DMS114 treated with DMSO at 0.1 percent for 48 hours (cell line): ENCODE measurements at regions not wholly inside any gene's neighbourhood (a gene's known extent, or its start where the extent isn't known, plus 50 kb on each side); places are given as distances from the start of the nearest gene placed in this dataset.
"Not testable (repeated sequence)": the region's sequence is repeated elsewhere in the genome, so short reads cannot be mapped to it uniquely, and the experiment has no call there.

Experiments used
- DNase-seq: peaks from one replicate; lab custom pipeline; 2025; ENCODE audit not compliant: unreplicated experiment; lab: John Stamatoyannopoulos, UW

DNA sequence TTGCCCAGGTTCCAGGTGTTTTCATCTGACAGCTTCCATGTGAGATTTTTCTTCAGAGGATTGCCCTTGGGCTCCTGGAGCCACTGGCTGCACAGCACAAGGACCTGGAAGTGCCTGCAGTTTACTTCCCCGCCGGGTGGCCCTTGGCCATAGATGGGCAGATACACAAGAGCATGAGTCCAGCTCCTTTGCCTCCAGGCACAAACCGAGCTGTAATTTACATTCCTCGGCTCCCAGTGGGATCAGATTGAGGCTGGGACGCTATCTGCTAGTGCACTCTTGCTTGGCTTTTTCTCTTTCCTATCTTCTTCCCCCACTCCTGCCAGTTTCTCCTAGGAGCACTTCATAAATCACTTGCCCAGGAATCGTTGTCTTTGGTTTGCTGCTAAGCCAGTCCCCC is 85.4 kb upstream of the RALY start:
- no peak for DNase-seq

DNA sequence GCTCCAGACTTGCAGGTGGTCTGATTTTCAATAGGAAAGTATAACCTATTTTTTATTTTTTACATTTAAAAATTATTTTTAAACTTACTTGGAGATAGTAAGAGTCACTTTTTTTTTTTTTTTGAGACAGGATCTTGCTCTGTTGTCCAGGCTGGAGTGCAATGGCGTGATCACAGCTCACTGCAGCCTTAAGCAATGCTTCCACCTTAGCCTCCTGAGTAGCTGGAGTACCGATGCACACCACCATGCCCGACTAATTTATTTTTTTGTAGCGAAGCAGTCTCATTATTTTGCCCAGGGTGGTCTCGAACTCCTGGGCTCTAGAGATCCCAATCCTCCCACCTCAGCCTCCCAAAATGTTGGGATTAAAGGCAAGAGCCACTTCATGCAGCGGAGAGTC is 84.8 kb upstream of the RALY start:
- DNase-seq, result no peak

DNA sequence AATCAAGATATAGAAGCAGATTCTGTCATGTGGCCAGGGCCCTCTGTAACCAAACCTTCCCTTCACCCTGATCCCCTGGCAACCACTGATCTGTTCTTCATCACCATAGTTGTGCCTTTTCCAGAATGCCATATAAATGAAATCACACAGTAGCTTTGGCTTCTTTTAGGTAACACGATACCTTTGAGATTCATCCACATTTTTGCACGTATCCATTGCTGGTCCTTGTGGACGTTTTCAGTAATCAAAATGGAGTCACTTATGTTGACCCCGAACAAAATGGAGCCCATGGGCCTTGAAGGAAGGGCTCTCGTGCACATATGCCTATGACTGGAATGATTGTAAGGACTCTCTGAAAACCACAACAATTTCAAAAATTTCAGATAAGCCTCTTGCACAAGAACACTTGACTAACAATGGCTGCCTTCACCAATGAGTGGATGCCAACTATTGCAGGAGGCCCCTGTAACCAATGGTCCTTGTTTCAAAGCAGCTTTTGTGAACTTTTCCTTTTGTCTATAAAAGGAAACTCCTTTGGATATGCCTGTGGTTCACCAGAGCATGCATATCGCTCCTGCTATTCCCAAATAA is 84.3 kb upstream of the RALY start:
- no peak for DNase-seq

DNA sequence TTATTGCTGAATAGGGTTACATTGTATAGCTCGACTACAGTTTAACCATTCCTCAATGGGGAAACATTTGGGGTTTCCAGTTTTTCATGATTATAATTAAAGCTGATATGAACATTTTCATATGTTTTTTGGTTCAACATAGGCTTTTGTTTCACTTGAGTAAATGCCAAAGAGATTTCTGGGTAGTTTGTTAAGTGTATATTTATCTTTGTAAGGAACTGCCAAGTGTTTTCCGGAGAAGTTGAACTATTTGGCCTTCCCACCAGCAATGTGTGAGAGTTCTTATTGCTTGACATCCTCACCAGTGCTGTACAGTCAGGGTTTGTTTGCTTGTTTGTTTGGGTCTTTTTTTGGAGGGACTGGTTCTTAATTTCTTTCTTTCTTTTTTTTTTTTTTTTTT is 83.7 kb upstream of the RALY start:
- no peak for DNase-seq

DNA sequence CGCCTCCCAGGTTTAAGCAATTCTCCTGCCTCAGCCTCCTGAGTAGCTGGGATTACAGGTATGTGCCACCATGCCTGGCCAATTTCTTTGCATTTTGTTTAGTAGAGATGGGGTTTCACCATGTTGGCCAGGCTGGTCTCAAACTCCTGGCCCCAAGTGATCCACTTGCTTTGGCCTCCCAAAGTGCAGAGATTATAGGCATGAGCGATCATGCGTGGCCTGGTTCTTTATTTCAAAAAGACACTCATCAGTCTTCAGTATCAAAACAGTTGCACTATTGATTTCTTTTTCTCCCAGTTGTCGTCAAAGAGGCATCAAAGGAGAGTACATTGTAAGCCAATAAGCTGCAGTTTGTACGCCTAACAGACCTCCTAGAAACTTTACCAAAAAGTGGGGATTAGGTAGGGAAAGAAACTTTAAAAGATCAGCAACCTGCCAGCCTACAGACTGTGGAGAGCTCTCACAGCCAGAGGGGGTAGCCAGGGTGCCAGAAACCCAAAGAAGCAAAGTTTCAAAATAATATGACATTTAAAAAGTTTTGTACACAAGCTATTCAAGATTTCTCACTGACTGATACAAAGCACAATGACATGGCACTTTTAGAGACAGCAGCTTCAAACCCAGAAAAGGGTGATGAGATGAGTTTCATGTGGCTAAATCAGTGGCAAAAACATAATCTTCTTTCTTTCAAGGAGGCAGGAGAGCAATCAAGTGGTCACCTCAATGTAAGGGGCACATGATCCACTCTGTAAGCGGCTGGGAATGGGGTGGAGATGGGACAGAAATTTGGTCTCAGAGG is 83.0 kb upstream of the RALY start:
- no peak for DNase-seq

DNA sequence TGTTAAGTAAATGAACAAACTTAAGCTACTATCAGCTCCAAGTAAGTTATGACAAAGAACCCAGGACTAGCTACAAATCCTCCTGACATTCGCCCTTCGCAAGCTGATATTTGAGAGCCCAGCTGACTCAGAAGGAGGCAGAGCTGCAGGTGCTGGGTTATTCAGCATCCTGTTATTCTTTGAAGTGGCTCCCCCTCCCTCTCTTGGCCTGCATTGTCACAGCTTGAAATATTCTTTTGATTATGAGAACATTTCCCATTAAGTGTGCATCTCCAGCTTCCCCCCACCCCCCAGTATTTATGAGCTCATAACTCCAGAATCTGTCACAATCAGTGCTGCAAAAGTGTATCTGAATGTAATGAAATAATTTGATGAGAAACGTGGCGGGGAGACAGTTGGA is 78.8 kb upstream of the RALY start:
- no peak for DNase-seq

DNA sequence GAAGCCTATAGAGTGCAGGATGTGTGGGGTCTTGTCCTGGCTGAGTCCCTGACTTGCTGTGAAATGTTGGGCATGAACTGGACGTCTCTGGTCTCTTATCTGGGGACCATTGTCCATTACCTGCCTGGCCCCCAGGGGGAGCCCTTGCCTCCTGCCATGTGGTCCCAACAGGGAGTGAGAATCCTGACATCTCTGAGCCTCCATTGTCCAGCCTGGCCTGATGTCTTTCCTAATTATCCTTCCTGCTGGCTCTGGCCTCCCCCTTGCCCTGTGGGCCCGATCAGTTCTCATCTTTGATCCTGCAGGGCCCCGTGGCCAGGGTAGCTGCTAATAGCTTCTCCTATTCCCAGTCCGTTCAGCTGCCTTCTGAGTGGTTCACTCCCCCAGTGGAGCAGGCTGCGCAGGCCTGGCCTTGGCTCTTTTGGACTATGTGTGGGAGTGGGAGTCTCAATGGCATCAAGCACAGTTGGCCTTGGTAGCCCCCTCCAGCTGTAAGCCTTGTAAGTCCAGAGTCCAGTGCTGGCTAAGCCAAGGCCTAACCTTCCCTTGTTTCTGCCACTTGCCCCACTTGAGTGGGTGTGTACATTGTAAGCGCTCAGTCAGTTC is 77.9 kb upstream of the RALY start:
- no peak for DNase-seq

DNA sequence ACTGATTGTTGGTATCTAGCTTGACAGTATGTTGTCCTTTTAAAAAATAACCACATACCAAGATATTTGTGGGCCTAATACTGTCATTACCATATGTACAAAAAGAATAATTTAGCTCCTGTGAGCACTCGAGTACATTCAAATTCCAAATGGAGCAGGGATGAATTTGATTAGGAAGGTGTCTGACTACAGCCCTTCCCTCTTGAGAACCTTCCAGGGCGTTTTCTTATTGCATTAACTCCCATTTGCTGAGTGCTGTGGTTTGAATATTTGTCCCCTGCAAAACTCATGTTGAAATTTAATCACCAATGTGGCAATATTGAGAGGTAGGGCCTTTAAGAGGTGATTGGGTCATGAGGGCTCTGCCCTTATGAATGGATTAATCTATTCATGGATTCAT is 76.9 kb upstream of the RALY start:
- no peak for DNase-seq

DNA sequence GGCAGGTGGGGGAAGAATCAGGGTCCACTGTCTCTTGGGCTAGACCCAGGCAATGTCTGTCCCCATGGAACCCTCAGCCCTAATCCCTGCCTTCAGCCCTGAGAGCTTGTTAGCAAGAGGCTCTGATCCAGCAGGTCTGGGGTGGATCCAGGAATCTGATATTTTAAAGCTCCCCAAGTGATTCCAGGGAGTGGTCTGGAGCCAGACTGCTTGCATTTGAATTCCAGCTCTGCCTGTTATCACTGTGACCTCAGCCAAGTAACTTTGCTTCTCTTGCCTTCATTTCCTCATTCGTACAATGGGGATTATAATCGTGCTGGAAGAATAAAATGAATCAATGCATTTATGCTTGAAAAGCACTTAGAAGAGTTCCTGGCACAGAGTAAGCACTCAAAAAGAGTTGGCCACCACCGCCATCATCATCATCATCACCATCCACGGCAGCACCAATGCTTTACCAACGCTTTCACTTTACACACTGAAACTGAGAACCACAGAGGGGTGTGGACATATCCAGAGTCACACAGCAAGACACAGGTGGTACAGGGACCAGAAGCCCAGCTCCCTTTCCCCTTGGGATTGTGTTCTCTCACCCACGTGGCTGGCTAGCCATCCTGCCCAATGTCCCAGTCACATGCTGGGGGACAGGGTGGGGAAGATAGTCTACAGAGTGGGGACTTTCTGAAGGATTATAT is 75.7 kb upstream of the RALY start:
- DNase-seq, result no peak

DNA sequence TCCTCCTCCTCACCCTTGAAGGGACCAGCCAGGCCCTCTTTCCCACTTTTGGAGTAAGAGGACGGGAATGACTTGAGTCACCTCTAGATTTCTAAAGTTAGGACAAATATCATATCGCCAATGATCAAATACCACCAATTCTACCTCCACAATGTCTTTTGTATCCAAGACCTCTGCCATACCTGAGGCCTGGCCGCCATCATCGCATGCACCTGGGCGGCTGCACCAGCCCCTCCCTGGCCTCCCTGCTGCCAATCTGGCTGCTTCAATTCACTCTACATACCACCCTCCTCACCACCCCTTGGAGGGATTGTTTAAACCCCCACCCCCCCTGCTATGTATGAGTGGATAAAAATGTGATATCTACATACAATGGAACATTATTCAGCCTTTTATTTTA is 75.0 kb upstream of the RALY start:
- DNase-seq, result no peak

DNA sequence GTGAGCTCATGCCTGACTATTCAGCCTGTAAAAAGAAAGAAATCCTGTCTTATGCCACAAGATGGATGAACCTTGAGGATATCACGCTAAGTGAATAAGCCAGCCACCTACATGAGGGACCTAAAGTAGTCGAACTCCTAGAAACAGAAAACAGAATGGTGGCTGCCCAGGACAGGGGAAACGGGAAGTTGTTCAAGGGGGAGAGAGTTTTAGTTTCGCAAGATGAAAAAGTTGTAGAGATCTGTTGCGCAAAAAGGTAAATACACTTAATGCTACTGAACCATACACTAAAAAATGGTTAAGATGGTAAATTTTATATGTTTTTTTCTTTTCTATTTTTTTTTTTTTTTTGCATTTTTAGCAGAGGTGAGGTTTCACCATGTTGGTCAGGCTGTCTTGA is 74.1 kb upstream of the RALY start:
- no peak for DNase-seq

DNA sequence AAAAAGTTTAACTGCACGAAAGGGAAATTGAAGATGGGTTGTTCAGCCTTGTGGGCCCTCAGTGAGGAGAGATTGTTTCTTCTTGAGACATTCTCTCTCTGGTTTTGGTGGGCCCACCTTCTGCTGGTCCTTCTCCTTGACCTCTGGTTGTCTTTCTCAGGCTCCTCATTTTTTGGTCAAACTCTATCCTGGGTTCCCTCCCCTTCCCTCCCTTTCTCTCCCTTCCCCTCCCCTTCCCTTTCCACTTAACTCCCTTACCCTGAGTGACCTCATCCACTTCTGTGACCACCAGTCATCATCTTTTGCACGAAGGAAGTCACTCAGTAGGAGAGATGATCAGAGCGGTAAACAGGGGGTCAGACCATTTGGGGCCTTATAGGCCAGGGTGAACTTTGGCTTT is 71.5 kb upstream of the RALY start:
- no peak for DNase-seq

DNA sequence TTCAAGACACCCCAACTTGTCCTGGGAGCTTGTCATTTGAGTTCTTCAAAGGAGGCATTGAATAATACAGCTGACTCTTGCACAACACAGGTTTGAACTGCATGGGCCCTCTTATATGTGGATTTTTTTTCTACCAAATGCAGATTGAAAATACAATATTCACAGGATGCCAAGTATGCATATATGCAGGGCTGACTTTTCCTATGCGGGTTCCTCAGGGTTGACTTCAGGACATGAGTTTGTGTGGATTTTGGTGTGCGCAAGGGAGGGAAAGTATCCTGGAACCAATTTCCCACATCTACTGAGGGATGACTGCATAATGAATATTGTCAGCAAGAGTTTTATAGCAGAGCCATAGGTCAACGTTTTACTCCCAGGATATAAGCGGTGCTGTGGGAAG is 70.0 kb upstream of the RALY start:
- DNase-seq, result no peak

DNA sequence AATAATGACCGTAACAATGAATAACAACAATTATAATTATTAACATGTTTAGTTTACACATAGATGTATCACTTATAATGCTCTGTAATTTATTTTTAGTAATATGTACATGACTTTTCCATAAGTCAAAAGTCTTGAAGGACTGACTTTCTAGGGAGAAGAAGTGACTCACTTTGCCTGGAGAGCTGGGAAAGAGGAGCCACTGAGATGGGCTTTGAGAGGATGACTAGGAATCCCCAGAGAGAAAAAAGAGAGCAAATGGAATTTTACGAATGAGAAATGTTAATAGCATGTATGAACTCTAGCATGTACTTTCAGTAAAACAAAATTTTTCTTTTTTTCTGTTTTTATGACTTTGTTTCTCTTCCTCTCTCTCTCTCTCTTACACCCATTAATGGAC is 67.8 kb upstream of the RALY start:
- no peak for DNase-seq

DNA sequence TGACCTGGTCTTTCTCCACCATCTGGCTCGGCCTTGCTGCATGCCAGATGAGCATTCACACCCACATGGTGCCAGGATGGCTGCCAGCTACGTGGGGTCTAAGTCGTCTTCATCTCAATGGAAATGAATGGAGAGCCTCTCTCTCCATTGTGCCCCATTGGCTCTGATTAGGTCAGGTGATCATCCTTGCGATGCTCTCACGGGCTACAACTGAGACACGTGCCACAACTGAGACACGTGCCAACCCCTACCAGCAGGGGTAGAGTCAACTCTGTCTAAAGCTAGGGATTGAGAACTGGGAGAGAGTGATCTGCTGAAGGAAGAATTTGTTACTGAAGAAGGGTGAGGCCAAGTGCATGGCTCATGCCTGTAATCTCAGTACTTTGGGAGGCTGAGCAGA is 67.3 kb upstream of the RALY start:
- no peak for DNase-seq

DNA sequence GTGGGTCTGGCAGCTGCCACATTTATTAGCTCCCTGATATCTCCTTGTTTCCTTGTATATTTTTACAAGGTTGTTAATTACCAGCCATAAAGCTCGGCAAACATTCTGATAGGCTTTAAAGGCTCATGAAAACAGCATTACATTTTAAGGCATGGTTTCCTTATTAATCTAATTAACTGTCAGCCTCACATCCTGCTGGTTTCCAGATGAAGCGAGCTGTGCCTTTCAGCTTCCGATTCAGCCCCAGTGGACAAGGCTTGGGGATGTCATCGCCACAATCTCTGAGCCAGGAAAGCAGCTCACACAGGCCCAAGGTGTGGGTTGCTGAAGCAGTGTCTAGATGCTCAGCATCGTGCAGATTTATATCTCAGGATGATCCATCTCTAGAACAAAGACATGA is 66.0 kb upstream of the RALY start:
- no peak for DNase-seq

DNA sequence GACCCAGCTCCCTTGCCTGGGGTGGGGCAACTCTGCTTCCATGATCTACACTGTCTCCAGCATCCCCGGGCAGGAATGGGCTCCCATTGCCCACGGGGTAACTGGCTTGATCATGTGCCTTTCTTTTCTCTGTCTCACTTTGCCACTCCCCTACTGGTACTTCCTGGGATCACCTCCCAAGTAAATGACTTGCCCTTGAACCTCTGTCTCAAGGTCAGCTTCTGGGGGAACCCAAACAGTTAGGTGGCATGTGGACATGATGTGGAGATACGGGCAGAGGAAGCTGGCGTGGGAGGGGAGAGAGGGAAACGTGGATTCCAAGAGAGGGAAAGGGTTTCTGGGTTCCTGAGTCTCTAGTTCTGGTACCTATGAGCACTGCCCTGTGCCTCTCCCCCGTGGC is 63.8 kb upstream of the RALY start:
- no peak for DNase-seq

DNA sequence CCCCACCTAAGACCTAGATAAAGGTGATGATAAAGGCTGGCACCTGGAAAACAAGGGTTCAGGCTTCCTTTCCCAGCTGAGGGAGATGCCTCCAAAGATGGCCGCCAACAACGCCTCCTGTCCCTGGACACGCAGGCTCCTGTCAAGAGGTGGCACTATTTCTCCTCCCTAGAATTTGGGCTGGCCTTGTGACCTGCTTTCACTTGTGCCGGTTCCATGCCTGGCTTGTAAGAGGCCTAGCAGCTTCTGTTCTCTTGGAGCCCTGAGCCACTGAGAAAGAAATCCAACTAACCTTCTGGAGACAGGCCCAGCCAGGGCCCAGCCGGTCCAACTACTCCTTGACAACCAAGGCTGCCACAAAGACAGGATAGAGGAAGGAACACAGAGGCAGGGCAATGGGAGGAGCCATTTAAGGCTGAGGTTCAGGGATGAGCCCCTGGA is 60.2 kb upstream of the RALY start:
- DNase-seq, result peak; percentile 4

DNA sequence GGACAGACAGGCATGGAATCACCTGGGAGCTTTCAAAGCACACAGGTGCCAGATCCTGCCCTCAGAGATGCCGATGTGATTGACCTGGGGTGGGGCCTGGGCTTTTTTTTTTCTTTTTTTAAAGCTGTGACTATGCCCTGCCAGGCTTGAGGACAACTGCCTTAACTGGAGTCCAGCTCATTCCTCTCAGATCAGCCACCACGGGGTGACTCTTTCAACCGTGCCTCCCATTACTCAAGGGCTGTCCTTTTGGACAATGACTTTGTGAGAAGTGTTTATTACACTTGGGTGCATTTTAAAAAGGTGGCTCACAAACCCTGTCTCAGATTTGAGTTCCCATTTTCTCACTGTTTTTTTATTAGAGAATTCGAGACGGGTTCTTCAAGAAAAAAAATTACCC is 57.1 kb upstream of the RALY start:
- no peak for DNase-seq

DNA sequence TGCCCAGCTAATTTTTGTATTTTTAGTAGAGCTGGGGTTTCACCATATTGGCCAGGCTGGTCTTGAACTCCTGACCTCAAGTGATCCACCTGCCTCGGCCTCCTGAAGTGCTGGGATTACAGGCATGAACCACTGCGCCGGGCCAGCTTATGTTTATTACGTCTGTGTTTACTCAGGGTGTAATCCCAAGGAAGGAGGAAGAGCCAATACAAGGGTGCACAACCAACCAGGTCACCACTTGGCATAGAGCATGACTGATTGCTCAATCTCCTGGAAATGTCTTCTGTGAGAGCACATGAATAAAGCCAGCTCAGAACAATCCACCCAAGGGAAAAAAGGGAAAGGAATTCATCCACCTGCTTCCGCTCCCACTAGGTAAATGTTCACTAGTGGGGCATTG is 54.7 kb upstream of the RALY start:
- DNase-seq, result not testable (repeated sequence)

DNA sequence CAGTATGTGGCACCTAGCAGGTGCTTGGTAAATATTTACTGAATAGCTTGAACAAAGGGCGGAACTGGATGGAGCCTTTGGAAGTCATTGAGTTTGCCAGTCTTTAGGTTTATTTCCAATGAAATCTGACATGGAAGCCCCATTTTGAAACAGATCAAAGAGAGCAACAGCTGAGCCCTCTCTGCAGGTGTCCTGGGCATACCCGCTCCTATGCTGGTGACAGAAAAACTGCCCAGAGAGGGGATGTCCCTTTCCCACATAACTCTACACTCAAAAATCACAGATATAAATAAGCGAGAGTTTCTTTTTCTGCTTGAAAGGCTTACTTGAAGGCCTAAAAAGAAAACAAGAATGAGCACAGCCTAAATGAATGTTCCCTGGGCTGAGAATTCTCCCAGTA is 53.0 kb upstream of the RALY start:
- no peak for DNase-seq
